Fibroblast of skin of scalp (primary cell): ENCODE measurements at regions not wholly inside any gene's neighbourhood (a gene's known extent, or its start where the extent isn't known, plus 50 kb on each side); places are given as distances from the start of the nearest gene placed in this dataset.

ENCODE experiments used
- DNase-seq: peaks from one replicate; pipeline ENCODE4 v3.0.0-alpha.2; 2013

GRCh38 chr11:10945196-10945595 lies 87.3 kb upstream of the ZBED5 start:
- DNase-seq = no peak

- DNase-seq = no peak
Observed at GRCh38 chr11:10943968-10944367, 86.1 kb upstream of the ZBED5 start.

- peak; percentile 29 for DNase-seq
Observed at GRCh38 chr11:10942620-10943019, 84.8 kb upstream of the ZBED5 start.

GRCh38 chr11:10941871-10942270 lies 84.0 kb upstream of the ZBED5 start:
- DNase-seq = no peak

- no peak for DNase-seq
Observed at GRCh38 chr11:10941414-10941813, 83.6 kb upstream of the ZBED5 start.

- no peak for DNase-seq
Observed at GRCh38 chr11:10938650-10939387, 81.0 kb upstream of the ZBED5 start.

GRCh38 chr11:10938231-10938630 lies 80.4 kb upstream of the ZBED5 start:
- no peak for DNase-seq

- no peak for DNase-seq
Observed at GRCh38 chr11:10937385-10937771, 79.5 kb upstream of the ZBED5 start.

- DNase-seq = no peak
Observed at GRCh38 chr11:10936626-10937384, 79.0 kb upstream of the ZBED5 start.

GRCh38 chr11:10935015-10935559 lies 77.2 kb upstream of the ZBED5 start:
- no peak for DNase-seq

- DNase-seq = no peak
Observed at GRCh38 chr11:10934293-10934860, 76.5 kb upstream of the ZBED5 start.

- DNase-seq = peak; percentile 93
Observed at GRCh38 chr11:10933455-10934292, 75.8 kb upstream of the ZBED5 start.

- no peak for DNase-seq
Observed at GRCh38 chr11:10932976-10933375, 75.1 kb upstream of the ZBED5 start.

GRCh38 chr11:10931761-10932670 lies 74.2 kb upstream of the ZBED5 start:
- no peak for DNase-seq

- peak; percentile 84 for DNase-seq
Observed at GRCh38 chr11:10930972-10931760, 73.3 kb upstream of the ZBED5 start.

- DNase-seq = peak; percentile 33
Observed at GRCh38 chr11:10930224-10930971, 72.5 kb upstream of the ZBED5 start.

GRCh38 chr11:10927538-10927937 lies 69.7 kb upstream of the ZBED5 start:
- DNase-seq = no peak

GRCh38 chr11:10926801-10927211 lies 69.0 kb upstream of the ZBED5 start:
- peak; percentile 67 for DNase-seq

- DNase-seq = no peak
Observed at GRCh38 chr11:10925149-10925926, 67.5 kb upstream of the ZBED5 start.
